NCI-H1105 (cell line): ENCODE measurements at regions not wholly inside any gene's neighbourhood (a gene's known extent, or its start where the extent isn't known, plus 50 kb on each side); places are given as distances from the start of the nearest gene placed in this dataset.
"Not testable (repeated sequence)": the region's sequence is repeated elsewhere in the genome, so short reads cannot be mapped to it uniquely, and the experiment has no call there.

Source experiments
- DNase-seq: peaks from one replicate; lab custom pipeline; 2025; lab: John Stamatoyannopoulos, UW

DNA sequence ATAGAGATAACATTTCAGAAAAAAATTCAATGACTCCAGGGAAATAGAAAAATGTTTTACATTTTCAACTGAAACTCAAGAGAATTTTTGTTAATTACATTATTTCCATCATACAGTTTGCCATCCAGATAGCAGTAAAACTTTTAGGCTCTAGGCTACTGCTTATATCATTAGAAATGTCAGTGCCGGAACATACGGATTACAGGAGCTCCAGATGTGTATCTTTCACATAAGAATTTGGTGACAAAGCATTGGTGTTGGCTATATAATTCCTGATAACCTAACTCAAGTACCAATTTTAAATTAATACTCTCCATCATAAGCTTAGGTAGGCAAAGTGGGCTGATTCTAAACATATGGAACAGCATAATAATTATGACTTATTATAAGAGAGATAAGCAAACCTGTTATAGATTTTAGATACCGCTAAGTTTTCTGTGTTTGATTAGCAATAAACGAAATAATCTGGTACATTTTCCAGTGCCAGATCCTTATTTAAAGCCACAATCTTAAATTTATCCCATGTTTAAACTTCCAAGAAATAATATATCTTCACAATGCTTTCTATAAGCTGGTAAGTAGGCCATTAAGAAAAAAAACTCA lies 637.9 kb downstream of the NXPH1 start:
- no peak for DNase-seq

DNA sequence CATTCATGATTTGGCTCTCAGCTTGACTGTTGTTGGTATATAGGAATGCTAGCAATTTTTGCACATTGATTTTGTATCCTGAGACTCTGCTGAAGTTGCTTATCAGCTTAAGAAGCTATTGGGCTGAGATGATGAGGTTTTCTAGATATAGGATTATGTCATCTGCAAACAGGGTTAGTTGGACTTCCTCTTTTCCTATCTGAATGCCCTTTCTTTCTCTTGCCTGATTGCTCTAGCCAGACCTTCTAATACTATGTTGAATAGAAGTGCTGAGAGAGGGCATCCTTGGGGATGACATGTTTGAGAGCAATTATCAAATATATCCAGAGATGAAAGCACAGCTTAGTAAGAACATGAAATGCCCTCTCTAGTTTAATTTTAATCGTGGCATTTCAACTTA lies 642.4 kb downstream of the NXPH1 start:
- DNase-seq, result not testable (repeated sequence)

DNA sequence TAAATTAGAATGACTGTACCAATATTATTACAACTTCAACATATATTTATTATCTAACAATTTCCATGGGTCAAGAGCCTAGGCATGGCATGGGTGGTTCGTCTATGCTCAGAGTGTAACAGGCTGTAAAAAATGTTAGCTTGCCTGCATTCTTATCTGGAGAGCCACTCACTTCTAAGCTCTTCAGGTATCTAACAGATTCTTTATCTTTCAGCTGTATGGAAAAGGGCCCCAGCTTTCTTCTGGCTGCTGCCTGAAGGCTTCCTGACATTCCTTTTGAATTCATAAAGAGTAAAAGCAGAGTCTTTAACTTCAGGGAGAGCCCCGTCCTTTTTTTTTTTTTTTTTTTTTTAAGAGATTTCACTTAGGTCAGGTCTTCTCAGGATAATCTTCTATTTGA lies 648.8 kb downstream of the NXPH1 start:
- no peak for DNase-seq

DNA sequence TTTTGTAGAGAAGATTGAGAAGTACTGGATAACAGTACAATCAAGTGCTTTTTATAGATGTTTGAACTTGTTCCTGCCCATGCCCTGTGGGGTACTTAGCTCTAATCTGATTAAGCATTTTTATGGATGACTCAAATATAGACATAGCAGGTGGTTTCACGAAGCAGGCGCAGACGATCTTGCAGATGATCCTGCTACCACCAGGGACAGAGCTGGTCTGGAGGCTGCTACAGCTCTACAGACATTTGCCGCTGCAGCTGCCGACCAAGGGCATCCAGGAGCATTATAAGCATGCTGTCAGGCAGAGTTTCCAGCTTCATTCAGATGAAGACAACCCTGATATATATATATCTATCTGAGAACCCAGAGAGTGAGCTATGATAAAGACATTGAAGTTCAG lies 650.4 kb downstream of the NXPH1 start:
- no peak for DNase-seq

DNA sequence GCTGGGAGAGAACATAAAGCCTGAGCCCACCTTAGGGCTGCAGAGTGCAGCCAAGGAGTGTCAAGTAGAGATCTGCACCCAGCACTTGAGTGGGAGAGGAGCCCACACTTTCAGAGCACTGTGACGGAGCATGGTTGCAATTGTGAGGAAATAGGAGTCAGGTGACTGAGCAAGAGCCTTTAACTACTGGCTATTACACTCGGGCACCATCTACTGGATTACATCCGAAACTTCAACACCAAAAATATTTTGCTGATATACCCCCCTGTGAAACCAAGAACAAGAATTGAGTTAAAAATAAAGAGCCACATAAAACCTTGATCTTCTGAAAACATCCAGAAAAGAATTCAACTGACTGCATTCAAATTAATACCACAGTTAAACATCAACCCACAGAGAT lies 657.9 kb downstream of the NXPH1 start:
- no peak for DNase-seq

DNA sequence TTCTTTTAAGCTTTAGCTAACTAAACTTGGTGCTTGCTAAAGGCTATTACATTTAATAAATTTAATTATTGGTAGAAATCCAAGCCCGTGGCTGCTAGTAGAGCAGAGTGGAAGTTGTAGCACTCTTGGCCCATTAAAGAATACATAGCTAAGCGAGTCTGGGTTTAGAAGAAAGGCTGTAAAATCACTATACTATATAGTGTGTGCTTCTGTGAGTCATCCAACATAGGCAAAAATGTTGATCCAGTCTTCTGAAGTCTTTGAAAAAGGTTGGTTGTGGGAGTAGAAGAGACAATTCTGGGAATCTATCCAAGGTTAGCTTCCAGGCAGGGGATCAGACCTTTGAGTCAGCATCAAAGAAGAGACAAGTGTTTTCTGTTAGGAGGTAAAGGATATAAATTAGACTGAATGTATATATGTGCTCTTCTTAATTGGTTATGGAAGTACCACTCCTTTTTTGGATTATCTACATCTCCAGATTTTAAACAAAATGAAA lies 664.2 kb downstream of the NXPH1 start:
- no peak for DNase-seq

DNA sequence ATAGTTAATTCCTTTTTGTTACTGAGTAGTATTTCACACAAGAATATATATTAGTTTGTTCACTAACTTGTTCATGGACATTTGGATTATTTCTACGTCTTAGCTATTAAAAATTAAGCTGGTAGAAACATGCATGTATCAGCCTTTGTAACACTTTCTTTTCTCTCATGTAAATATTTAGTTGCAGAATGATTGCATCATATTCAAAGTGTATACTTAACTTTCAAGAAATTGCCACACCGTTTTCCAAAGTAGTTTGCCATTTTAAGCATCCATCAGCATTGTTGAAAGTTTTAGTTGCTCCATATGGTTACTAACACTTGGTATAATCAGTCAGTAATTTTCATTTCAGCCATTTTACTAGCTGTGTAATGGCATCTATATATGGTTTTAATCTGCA lies 666.9 kb downstream of the NXPH1 start:
- DNase-seq, result no peak

DNA sequence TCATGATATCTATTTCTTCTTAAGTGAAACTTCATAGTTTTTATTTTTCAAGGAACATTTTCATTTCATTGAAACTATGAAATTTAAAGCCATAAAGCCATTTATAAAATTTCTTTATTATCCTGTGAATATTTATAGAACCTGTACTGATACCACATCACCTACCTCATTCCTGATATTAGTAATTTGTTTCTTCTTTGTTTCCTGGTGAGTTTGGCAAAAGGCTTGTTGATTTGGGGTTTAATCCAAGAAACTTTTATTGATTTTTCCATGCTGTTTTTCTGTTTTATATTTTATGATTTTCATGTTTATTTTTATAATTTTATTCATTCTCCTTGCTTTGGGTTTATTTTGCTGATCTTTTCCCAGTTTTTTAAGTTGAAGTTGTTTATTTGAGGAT lies 669.4 kb downstream of the NXPH1 start:
- DNase-seq, result no peak

DNA sequence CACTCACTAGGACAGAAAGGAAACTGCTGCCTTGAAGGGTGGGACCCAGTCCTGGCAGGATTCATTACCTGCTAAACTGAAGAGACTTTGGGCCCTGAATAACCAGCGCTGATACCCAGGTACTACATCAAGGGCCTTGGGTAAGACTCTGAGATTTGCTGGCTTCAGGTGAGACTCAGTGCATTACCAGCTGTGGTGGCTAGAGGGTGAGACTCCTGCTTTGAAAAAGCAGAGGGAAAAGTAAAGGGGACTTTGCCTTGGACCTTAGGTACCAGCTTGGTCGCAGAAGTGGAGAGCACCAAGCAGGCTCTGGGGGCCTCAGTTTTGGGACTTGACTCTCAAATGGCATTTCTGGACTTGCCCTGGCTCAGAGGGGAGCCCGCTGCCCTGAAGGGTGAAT lies 673.3 kb downstream of the NXPH1 start:
- no peak for DNase-seq

DNA sequence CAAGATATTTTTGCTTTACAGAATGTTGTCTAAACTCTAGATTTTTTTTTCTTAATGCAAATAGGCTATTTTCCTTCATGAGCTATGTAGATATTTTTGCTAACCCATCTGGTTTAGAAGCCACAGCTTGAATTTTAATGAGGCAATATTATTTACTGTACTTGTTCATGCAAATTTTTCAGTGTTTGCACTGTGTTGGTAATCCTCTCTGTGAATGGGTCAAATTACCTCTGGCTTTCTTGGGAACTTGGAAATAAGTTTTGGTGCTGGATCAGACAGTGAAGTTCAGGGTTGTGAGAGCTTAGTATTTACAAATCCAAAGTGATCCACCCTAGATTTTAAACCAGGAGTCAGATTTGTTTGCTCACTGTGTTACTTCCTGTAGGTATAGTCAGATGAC lies 686.9 kb downstream of the NXPH1 start:
- no peak for DNase-seq

DNA sequence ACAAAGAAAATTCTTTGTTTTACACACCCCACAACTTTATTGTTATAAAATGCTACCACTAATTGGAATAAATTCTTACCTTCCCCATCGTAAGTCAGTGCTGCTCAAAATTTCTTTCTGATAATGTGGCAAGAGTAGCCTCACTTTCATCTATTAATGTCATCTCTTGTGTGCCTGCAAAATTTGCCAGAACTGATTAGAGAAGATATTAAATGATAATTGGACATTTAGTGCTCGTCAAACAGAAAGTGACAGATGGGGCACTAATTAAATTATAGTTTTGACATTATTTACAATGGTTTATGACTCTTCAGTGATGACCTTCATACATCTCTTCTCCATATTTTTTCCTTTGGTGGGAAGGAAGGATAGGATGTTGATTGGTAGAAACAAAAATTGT lies 690.9 kb downstream of the NXPH1 start:
- DNase-seq, result no peak

DNA sequence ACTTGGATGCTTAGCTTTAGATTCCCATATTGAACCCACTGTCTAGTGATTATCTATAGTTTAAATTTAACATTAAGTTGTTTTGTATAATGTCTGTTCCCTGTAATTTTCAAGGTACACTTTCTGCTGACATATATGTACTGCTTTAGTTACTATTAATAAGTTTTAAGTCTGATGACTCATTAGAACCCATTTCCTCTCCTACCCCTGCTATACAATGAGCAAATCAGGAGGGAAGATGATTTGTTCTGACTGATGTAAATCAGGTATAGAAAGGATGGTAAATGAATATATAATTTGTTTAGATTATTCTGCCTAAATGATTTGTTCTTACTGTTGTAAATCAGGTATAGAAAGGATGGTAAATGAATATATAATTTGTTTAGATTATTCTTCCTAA lies 691.8 kb downstream of the NXPH1 start:
- DNase-seq, result no peak

DNA sequence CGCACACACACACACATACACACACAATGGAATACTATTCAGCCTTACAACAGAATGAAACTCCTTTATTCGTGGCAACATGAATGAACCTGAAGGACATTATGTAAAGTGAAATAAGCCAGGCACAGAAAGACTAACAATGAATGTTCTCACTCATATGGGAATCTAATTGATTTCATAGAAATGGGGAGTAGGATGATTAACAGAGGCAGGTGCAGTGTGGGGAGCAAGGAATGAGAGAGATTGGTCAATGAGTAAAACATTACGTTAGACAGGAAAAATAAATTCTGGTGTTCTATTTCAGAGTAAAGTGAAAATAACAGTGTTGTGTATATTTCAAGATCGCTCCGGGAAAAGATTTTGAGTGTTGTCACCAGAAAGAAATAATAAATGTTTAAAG lies 694.5 kb downstream of the NXPH1 start:
- no peak for DNase-seq

DNA sequence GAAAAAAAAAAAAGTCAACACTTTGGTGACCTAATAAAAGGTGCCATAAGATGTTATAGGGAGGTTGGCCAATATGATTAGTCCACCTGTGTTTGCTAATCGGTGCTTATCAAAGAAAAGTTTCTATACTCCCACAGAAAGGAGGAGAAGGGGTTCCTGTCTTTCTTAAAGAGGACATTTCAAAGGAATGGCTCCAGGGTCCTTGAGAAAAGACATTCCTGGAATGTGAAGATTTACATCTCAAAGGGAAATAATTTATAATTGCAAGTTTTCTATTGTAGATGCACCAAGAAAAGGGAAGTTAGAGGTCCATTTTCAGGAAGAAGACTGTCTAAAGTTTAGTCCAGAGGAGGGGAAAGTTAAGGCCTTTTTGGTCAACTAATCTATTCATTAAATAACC lies 715.3 kb downstream of the NXPH1 start:
- no peak for DNase-seq

DNA sequence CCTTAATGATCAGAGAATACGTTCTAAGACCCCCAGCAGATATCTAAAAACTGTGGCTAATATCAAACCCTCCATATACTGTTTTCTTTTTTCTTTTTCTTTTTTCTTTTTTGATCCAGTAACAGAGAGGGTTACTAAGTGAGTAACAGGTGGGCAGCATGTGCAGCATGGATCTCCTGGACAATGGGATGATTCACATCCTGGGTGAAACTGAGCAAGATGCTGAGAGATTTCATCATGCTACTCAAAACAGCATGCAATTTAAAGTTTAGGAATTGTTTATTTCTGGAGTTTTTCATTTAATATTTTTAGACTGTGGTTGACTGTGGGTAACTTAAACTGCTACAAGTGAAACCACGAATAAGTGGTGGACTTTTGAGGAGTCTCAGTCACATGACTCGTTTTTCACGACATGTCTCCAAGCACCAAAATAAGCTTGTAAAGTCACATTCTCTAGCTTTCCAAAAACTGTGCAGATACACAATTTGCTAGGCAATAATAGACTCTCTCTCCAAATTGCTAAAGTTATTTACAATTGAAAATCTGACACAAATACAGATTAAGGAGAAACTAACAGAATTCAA lies 716.2 kb downstream of the NXPH1 start:
- DNase-seq, result no peak

DNA sequence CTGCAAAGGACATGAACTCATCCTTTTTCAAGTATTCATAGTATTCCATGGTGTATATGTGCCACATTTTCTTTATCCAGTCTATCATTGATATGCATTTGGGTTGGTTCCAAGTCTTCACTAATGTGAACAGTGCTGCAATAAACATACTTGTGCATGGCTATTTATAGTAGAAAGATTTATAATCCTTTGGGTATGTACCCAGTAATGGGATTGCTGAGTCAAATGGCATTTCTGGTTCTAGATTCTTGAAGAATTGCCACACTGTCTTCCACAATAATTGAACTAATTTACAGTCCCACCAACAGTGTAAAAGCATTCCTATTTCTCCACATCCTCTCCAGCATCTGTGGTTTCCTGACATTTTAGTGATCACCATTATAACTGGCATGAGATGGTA lies 730.3 kb downstream of the NXPH1 start:
- not testable (repeated sequence) for DNase-seq

DNA sequence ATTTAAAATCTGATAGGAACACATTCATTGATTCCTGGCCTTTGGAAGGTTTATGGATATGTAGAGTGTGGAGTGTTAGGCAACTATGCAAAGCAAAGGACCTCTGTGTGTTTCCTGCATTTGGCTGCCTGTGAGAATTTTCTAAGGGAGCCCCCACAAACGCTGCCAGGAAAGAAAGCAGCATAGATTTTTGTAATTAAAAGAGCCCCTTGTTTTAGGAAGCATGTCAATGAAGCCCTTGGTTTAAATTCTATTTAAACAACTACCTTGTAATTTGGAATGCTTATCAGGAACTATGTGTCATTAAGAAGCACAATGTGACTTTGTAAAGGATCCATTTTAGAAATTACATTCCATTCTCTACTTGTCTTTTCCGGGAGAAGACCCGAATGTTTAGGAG lies 742.5 kb downstream of the NXPH1 start:
- DNase-seq, result no peak

DNA sequence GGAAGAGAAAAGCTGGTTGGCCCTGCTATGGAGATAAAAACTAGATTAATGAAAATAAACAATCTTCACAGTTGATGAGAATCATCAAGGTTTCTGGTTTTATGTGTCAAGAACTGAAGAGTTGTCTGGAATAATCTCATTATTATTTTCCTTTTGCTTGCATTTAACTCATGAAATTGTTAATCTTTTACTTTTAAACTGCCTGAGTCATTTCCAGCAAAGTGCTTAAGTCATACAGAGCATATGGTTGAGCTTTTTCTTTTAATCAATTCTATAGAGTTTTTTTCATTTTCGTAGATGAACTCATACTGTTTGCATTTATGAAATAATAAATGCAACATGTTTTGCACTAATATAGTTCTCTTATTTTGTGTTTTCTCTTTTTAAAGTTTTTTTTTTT lies 747.9 kb downstream of the NXPH1 start:
- DNase-seq, result no peak

DNA sequence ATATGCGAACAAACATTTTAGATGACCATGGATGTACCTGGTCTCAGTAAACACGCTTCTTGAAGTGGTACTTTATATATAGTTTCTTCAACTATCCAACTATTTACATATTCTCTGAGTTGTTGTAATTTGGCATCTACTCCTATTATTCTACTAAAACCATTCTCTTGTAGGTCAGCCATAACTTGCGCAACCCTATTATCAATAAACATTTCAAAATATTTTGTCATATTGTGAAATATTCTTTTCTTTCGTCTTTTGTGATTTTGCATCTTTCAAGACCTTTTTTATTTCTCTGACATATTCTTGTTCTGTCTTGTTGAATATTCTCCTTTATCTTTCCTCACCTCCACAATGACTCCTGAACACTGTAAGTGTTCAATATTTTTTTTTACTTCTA lies 753.3 kb downstream of the NXPH1 start:
- no peak for DNase-seq

DNA sequence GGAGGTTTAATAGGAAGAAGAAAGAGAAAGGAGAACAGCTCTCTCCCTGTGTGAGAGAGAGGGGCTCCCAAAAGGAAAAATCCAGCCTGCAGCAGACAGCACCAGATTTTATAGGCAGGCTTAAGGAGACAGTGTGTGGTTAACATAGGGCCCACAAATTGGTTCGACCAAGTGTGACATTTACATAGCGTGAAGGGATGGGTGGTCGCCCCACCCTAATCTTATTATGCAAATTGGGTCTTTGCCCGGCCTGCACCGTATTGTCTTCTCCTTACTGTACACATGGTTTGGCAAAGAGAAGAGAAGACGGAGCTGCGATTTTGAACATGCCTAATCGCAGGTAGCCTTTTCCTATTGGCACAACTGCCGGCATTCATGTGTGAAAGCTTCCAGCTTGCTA lies 756.3 kb downstream of the NXPH1 start:
- DNase-seq, result no peak

DNA sequence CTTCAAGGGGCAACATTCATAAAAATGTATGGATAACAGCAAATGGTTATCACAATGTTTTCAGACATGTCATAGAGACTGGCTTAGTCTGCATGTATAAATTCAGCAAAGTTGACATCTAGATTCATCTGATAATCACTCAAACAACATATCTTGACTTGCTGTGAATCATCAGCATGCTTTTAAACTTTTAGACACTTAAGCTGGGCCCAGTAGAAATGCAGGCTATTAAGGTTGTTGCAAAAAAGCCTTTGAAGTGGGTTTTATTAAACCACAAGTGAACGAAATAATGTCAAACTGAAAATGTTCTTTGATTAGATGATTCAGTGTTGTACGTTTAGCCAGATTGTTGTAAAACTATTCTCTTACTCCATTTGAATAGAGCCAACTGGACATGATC lies 759.6 kb downstream of the NXPH1 start:
- DNase-seq, result no peak

DNA sequence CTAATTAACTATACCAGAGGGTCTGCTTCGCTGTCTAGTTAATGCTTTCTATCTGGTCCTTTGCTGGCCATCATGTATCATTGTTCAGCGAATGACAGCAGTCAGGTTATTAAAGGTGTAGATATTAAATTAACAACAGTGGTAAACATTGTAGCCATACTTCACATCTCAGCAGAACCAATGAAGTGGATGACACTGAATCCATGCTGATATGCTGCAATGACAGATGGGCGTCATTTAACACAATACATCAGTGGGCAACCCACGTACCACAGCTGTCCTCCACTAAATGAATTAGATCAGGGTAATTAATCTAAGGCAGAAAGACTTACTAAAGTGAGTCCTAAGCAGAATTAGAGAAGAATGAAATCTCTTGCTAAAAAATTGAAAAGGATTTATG lies 767.2 kb downstream of the NXPH1 start:
- no peak for DNase-seq

DNA sequence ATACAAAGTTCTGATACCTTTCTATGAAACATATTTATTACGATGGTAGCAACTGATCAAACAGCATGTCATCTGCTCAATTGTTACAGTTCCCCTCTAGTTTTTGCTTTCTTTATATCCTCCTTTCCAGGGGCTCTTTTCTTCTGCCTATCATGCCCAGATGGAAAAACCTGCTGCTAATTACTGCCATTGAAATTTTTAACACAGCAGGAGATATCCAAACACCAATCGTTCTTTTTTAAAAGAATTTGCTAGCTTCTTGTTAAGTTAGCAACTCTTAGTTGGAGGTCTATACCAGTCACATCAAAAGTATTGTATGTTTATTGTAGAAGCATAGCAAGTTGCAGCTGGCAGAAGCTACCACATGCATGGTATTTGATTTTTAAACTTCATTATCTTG lies 768.5 kb downstream of the NXPH1 start:
- no peak for DNase-seq

DNA sequence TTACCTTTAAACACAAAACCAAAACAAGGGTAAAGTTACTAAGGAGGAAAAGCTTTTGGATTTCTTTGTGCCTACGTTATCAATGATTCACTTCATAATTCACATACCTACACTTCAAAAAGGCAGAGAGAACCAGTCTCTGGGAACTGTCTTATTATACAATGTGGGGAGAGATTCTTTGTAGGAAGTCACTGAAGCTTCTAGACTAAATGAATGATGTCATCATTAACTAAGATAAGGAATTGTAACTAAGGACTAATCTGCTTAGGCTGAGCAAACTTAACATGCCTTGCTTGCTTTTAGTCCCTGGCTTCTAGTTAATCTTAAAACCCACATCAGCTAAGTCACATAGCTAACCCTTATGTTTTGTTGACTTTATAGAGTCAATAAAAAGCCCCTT lies 771.2 kb downstream of the NXPH1 start:
- no peak for DNase-seq
